ENCODE measurements at regions not wholly inside any gene's neighbourhood (a gene's known extent, or its start where the extent isn't known, plus 50 kb on each side); places are given as distances from the start of the nearest gene placed in this dataset.
"Not testable (repeated sequence)": the region's sequence is repeated elsewhere in the genome, so short reads cannot be mapped to it uniquely, and the experiment has no call there.

GRCh38 chr11:29629286-29629685, 387.5 kb downstream of the KCNA4 start:
- no peak for DNase-seq (ENCODE audit: low read depth in 3 of 3, low spot score in 1 of 3)

GRCh38 chr11:29628609-29629008, 388.2 kb downstream of the KCNA4 start:
- no peak for DNase-seq (ENCODE audit: low read depth in 3 of 3, low spot score in 1 of 3)

- DNase-seq (ENCODE audit: low read depth in 3 of 3, low spot score in 1 of 3) = no peak
Measured at GRCh38 chr11:29627541-29627940, 389.3 kb downstream of the KCNA4 start.

GRCh38 chr11:29623144-29623722, 393.6 kb downstream of the KCNA4 start:
- no peak for DNase-seq (ENCODE audit: low read depth in 3 of 3, low spot score in 1 of 3)

- no peak for DNase-seq (ENCODE audit: low read depth in 3 of 3, low spot score in 1 of 3)
Measured at GRCh38 chr11:29616611-29617010, 400.2 kb downstream of the KCNA4 start.

GRCh38 chr11:29612423-29612822, 404.4 kb downstream of the KCNA4 start:
- no peak for DNase-seq (ENCODE audit: low read depth in 3 of 3, low spot score in 1 of 3)

GRCh38 chr11:29606330-29607031, 410.3 kb downstream of the KCNA4 start:
- no peak for DNase-seq (ENCODE audit: low read depth in 3 of 3, low spot score in 1 of 3)

GRCh38 chr11:29600151-29600575, 416.7 kb downstream of the KCNA4 start:
- not testable (repeated sequence) for DNase-seq (ENCODE audit: low read depth in 3 of 3, low spot score in 1 of 3)

- DNase-seq (ENCODE audit: low read depth in 3 of 3, low spot score in 1 of 3) = no peak
Measured at GRCh38 chr11:29584342-29584741, 432.5 kb downstream of the KCNA4 start.

- DNase-seq (ENCODE audit: low read depth in 3 of 3, low spot score in 1 of 3) = no peak
Measured at GRCh38 chr11:29578806-29579205, 438.0 kb downstream of the KCNA4 start.

- DNase-seq (ENCODE audit: low read depth in 3 of 3, low spot score in 1 of 3) = no peak
Measured at GRCh38 chr11:29564486-29564885, 452.3 kb downstream of the KCNA4 start.

- no peak for DNase-seq (ENCODE audit: low read depth in 3 of 3, low spot score in 1 of 3)
Measured at GRCh38 chr11:29562183-29562582, 454.6 kb downstream of the KCNA4 start.

- no peak for DNase-seq (ENCODE audit: low read depth in 3 of 3, low spot score in 1 of 3)
Measured at GRCh38 chr11:29553990-29554389, 462.8 kb downstream of the KCNA4 start.

- no peak for DNase-seq (ENCODE audit: low read depth in 3 of 3, low spot score in 1 of 3)
Measured at GRCh38 chr11:29538339-29539036, 478.3 kb downstream of the KCNA4 start.

GRCh38 chr11:29534836-29535235, 482.0 kb downstream of the KCNA4 start:
- DNase-seq (ENCODE audit: low read depth in 3 of 3, low spot score in 1 of 3) = no peak

GRCh38 chr11:29530961-29531360, 485.9 kb downstream of the KCNA4 start:
- DNase-seq (ENCODE audit: low read depth in 3 of 3, low spot score in 1 of 3) = no peak

GRCh38 chr11:29527391-29527936, 489.4 kb downstream of the KCNA4 start:
- no peak for DNase-seq (ENCODE audit: low read depth in 3 of 3, low spot score in 1 of 3)

- no peak for DNase-seq (ENCODE audit: low read depth in 3 of 3, low spot score in 1 of 3)
Measured at GRCh38 chr11:29518389-29519174, 498.2 kb downstream of the KCNA4 start.

- DNase-seq (ENCODE audit: low read depth in 3 of 3, low spot score in 1 of 3) = no peak
Measured at GRCh38 chr11:29511394-29511793, 505.4 kb downstream of the KCNA4 start.

- DNase-seq (ENCODE audit: low read depth in 3 of 3, low spot score in 1 of 3) = no peak
Measured at GRCh38 chr11:29507376-29507775, 509.5 kb downstream of the KCNA4 start.

GRCh38 chr11:29495676-29496075, 521.2 kb downstream of the KCNA4 start:
- no peak for DNase-seq (ENCODE audit: low read depth in 3 of 3, low spot score in 1 of 3)
